Testis (tissue), 2 donors: ENCODE measurements at regions not wholly inside any gene's neighbourhood (a gene's known extent, or its start where the extent isn't known, plus 50 kb on each side); places are given as distances from the start of the nearest gene placed in this dataset.

Source experiments
- DNase-seq: peaks from one replicate; pipeline ENCODE4 v3.0.0-alpha.2; 2019
- H3K27ac ChIP-seq, 2 donors: fragments of 200-600 bp; sonication (generic); one replicate each; pipeline ENCODE4 v1.5.1; 2019
- H3K27me3 ChIP-seq: fragments of 200-600 bp; sonication (generic); one replicate; pipeline ENCODE4 v1.5.1; 2019
- H3K36me3 ChIP-seq: fragments of 200-600 bp; sonication (generic); one replicate; pipeline ENCODE4 v1.5.1; 2017; ENCODE audit warnings: low read depth; ENCODE audit errors: missing control alignments
- H3K4me1 ChIP-seq: fragments of 200-600 bp; sonication (generic); one replicate; pipeline ENCODE4 v1.5.1; 2019
- H3K4me3 ChIP-seq, 2 donors: fragments of 200-600 bp; sonication (generic); one replicate each; pipeline ENCODE4 v1.5.1; 2017 to 2019
- H3K9me3 ChIP-seq: fragments of 200-600 bp; sonication (generic); one replicate; pipeline ENCODE4 v1.5.1; 2017
- POLR2A ChIP-seq: fragments of 450-650 bp; IDR thresholded peaks from one replicate; pipeline ENCODE4 v1.6.1; 2017; ENCODE audit warnings: antibody characterized with exemption, mild to moderate bottlenecking, moderate library complexity
- WGBS, 2 donors: methylation state at CpG; one replicate each; pipeline ENCODE4 v1.1.5; 2018; 5-methylcytosine and 5-hydroxymethylcytosine counted together
- intact Hi-C: fragments of 100-400 bp; cut with DNase I; formaldehyde crosslinking; loops from one replicate; pipeline ENCODE4 v1.15.1; 2023; ENCODE audit warnings: low total_unique reads
- TF ChIP-seq, protein P1 (sequence below), 3 experiments: fragments of 450-650 bp in 2 of 3; fragments of 200-600 bp in 1 of 3; sonication (generic) in 1 of 3; IDR thresholded peaks; one replicate each; pipeline ENCODE4 v1.5.1; 2016 to 2019; ENCODE audit warnings: antibody characterized with exemption in 3 of 3, mild to moderate bottlenecking in 2 of 3, moderate library complexity in 1 of 3

DNA sequence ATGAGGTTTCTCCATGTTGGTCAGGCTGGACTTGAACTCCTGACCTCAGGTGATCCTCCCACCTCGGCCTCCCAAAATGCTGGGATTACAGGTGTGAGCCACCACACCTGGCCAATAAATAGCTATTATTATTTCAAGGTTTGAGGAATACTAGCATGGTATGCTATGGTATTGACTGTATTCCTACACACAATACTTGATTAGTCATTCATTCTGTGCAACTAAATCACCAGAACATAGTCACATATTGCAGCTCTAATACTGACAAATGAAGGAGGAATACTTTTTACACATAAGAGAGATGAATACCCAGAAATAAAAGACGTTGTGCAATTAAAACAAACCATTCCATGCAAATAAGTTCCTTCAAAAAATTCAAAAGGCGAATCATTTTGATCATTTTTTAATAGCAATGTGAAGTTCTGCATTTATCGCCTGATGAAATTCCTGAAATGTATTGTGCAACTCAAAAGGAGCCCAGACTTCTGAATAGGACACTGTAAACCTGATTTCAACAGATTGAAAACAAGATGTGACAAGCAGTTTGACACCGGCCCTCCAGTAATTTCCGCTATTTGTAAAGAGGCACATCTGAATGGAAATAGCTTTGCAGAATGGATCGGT lies 687.4 kb upstream of the SEMA6A start:
- TF ChIP-seq, protein P1, sequence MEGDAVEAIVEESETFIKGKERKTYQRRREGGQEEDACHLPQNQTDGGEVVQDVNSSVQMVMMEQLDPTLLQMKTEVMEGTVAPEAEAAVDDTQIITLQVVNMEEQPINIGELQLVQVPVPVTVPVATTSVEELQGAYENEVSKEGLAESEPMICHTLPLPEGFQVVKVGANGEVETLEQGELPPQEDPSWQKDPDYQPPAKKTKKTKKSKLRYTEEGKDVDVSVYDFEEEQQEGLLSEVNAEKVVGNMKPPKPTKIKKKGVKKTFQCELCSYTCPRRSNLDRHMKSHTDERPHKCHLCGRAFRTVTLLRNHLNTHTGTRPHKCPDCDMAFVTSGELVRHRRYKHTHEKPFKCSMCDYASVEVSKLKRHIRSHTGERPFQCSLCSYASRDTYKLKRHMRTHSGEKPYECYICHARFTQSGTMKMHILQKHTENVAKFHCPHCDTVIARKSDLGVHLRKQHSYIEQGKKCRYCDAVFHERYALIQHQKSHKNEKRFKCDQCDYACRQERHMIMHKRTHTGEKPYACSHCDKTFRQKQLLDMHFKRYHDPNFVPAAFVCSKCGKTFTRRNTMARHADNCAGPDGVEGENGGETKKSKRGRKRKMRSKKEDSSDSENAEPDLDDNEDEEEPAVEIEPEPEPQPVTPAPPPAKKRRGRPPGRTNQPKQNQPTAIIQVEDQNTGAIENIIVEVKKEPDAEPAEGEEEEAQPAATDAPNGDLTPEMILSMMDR (IDR thresholded peaks at IDR 0.05), result no peak
- TF ChIP-seq POLR2A, result no peak
- 79 to 86% methylated on average over 7 of the region's 7 CpGs for WGBS, 2 donors
- Histone ChIP-seq H3K36me3 (no peaks in the 10 kb centered on the region), H3K9me3 (no peaks in the 10 kb centered on the region), H3K4me3 (no peak overlapping the region), H3K27ac (no peak overlapping the region), H3K4me1 (no peaks in the 10 kb centered on the region), H3K27me3 (no peaks in the 10 kb centered on the region)
- DNase-seq, result no peak
- intact Hi-C loops, result no loop called here

DNA sequence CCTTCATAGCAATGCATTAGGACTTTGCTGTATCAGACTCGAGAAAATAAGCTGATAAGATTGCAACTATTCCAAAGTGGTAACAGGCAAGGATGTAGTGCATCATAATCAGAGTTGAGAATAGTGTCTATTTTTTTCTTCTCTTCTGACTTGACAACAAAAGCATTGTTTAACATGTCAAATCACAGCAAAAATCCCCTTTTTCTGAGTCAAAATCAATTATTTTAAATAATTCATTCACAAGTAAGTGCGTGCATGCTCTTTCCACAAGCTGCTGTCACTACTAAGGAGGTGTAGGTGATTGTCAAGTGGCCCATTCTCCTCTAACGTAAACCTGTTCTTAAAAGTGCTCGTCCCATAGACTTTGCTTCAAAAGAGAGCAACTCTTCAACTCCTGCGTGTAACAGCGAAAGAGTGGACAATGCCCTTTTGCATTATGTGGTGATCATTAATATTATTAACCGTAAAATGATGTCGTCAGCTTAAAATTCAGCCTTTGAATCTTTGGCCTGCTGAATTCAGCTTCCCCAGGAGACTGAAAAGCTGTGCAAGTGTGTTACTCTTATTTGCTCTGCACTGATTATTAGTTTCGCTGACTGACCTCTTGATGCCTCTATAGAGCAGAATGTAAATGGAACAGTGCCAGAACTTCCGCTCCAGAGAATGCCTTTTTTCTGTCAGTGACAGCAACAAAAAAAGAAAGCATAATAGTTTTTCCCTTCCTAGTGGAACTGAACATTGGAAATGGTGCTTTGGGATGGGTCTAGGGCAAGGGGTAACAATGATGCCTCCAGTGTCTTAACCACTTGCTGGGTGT lies 680.8 kb upstream of the SEMA6A start:
- no peaks in the 10 kb centered on the region for H3K36me3 ChIP-seq
- no peaks in the 10 kb centered on the region for H3K4me1 ChIP-seq
- no peaks in the 10 kb centered on the region for H3K9me3 ChIP-seq
- no peak overlapping the region for H3K4me3 ChIP-seq
- no peak for DNase-seq
- TF ChIP-seq POLR2A, result no peak
- TF ChIP-seq, protein P1 (IDR thresholded peaks at IDR 0.05), result no peak
- H3K27me3 ChIP-seq, result no peaks in the 10 kb centered on the region
- intact Hi-C loops, result no loop called here
- 55 to 63% methylated on average over 10 of the region's 10 CpGs for WGBS, 2 donors
- H3K27ac ChIP-seq, result peak overlapping the region in 1 of 2 donors; percentile 13

DNA sequence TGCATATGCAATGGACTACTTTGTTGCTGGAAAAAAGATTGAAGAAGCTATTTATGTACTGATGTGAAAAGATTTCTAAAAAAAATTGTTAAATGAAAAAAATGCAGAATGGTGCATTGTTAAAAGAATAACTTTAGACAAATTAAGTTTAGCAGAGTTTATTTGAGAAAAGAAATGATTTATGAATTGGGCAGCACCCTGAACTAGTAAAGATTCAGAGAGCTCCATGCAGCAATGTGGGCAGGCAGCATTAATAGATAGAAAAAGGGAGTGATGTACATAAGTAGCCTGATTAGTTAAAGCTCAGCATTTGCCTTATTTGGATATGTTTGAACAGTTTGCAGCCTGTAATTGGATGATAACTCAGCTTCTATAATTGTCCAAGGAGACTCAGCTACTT lies 677.9 kb upstream of the SEMA6A start:
- no peaks in the 10 kb centered on the region for H3K27me3 ChIP-seq
- no peak for DNase-seq
- TF ChIP-seq, protein P1 (IDR thresholded peaks at IDR 0.05), result no peak
- TF ChIP-seq POLR2A, result no peak
- no peak overlapping the region for H3K27ac ChIP-seq
- H3K4me1 ChIP-seq, result no peaks in the 10 kb centered on the region
- no peaks in the 10 kb centered on the region for H3K9me3 ChIP-seq
- no peaks in the 10 kb centered on the region for H3K36me3 ChIP-seq
- H3K4me3 ChIP-seq, result no peak overlapping the region
- intact Hi-C loops, result no loop called here

DNA sequence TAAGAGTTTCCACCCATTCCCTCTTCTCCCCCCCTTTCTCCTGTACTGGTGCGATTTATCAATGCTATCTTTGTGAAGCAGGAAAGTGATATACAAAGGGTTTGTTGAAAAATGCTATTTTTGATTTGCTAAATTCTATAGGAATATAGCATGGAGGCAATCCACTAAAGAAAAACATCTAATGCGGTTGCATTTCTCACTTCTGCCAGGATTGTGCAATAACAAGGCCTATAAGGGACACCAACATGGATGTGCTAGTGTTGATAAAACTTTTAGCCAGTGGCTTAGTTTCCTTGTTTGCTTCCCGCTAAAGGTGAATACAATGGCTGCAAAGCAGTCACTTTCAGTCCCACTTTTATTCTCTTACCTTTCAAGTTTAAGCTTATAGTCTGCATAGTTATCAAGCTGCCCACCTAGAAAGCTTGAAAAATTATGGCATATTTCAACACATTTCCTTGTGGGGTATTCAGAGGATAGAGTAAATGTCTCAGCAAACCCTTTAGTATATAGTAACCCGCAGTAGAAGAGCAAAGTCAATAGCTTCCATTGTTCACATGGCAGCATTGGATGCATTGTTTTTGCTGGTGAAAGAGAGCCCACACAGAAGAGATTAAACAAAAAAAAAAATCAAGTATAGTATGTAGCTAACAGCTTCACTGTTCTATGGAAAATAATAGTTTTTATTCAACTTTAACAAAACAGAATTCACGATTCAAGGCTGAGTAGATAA lies 674.6 kb upstream of the SEMA6A start:
- H3K36me3 ChIP-seq, result no peaks in the 10 kb centered on the region
- H3K27me3 ChIP-seq, result no peaks in the 10 kb centered on the region
- no peaks in the 10 kb centered on the region for H3K9me3 ChIP-seq
- 84 to 86% methylated on average over 5 of the region's 5 CpGs for WGBS, 2 donors
- no peak overlapping the region for H3K27ac ChIP-seq
- intact Hi-C loops, result no loop called here
- no peak overlapping the region for H3K4me3 ChIP-seq
- H3K4me1 ChIP-seq, result no peaks in the 10 kb centered on the region
- DNase-seq, result no peak
- TF ChIP-seq POLR2A, result no peak
- TF ChIP-seq, protein P1 (IDR thresholded peaks at IDR 0.05), result no peak
